WTC11 (cell line): ENCODE measurements at regions not wholly inside any gene's neighbourhood (a gene's known extent, or its start where the extent isn't known, plus 50 kb on each side); places are given as distances from the start of the nearest gene placed in this dataset.
A peak's percentile ranks its signal among the peaks of the same experiment; 100 is the strongest.

Experiments
- ATAC-seq: fragments of 200-7000 bp; cut with Tn5 transposase; 2 replicates; pipeline ENCODE4 v1.10.0; 2021; ENCODE audit warnings: mild to moderate bottlenecking, moderate library complexity
- CTCF ChIA-PET: fragments of 300-600 bp; sonication (Branson Sonifier 250); formaldehyde crosslinking; loops from one replicate; lab custom pipeline; 2021; ENCODE audit warnings: antibody characterized with exemption; lab: Charles Lee
- POLR2A ChIA-PET: fragments of 350-600 bp; sonication (Branson Sonifier 250); formaldehyde crosslinking; loops from one replicate; lab custom pipeline; 2021; ENCODE audit warnings: antibody characterized with exemption; lab: Charles Lee
- DNase-seq: peaks from one replicate; pipeline ENCODE4 v3.0.0; 2021; ENCODE audit warnings: low spot score
- H3K27ac Mint-ChIP-seq: 2 replicates; pipeline ENCODE4 v1.8.0; 2021; ENCODE audit warnings: mixed read lengths
- H3K27me3 Mint-ChIP-seq: 2 replicates; pipeline ENCODE4 v1.8.0; 2021; ENCODE audit warnings: low read depth, mild to moderate bottlenecking, moderate library complexity, mixed read lengths
- H3K36me3 Mint-ChIP-seq: 2 replicates; pipeline ENCODE4 v1.8.0; 2021; ENCODE audit warnings: mixed read lengths
- H3K4me1 Mint-ChIP-seq: 2 replicates; pipeline ENCODE4 v1.8.0; 2022; ENCODE audit warnings: mixed read lengths
- H3K4me3 Mint-ChIP-seq: 2 replicates; pipeline ENCODE4 v1.8.0; 2021; ENCODE audit warnings: mild to moderate bottlenecking, moderate library complexity, mixed read lengths
- H3K9me3 Mint-ChIP-seq: 2 replicates; pipeline ENCODE4 v1.8.0; 2021; ENCODE audit warnings: mixed read lengths
- AR ChIP-seq: fragments of 250-450 bp; sonication (Bioruptor Pico); IDR thresholded peaks from 2 replicates; pipeline ENCODE4 v1.9.0; 2021; ENCODE audit warnings: mild to moderate bottlenecking
- E2F1 ChIP-seq: sonication (generic); formaldehyde crosslinking; IDR thresholded peaks from 2 replicates; pipeline ENCODE4 v1.8.0; 2022; ENCODE audit warnings: mild to moderate bottlenecking, missing genetic modification reagents
- ESRRA ChIP-seq: sonication (generic); formaldehyde crosslinking; IDR thresholded peaks from 2 replicates; pipeline ENCODE4 v1.8.1; 2022; ENCODE audit warnings: mild to moderate bottlenecking, missing genetic modification reagents, borderline replicate concordance
- HMGXB4 ChIP-seq: sonication (generic); formaldehyde crosslinking; IDR thresholded peaks from 2 replicates; pipeline ENCODE4 v1.8.1; 2023; ENCODE audit warnings: mild to moderate bottlenecking, moderate library complexity, missing genetic modification reagents
- IRF1 ChIP-seq: sonication (generic); formaldehyde crosslinking; IDR thresholded peaks from 2 replicates; pipeline ENCODE4 v1.8.0; 2023; ENCODE audit warnings: missing genetic modification reagents
- JUN ChIP-seq: sonication (generic); formaldehyde crosslinking; IDR thresholded peaks from 2 replicates; pipeline ENCODE4 v1.8.0; 2023; ENCODE audit warnings: mild to moderate bottlenecking, missing genetic modification reagents
- MYBL2 ChIP-seq: sonication (generic); formaldehyde crosslinking; IDR thresholded peaks from 2 replicates; pipeline ENCODE4 v1.8.1; 2023; ENCODE audit warnings: mild to moderate bottlenecking, moderate library complexity, missing genetic modification reagents
- NFATC4 ChIP-seq: fragments of 250-450 bp; sonication (Bioruptor Pico); IDR thresholded peaks from 2 replicates; pipeline ENCODE4 v1.9.0; 2021; ENCODE audit warnings: mild to moderate bottlenecking
- TCF7 ChIP-seq: sonication (generic); formaldehyde crosslinking; IDR thresholded peaks from 2 replicates; pipeline ENCODE4 v1.8.0; 2022; ENCODE audit warnings: mild to moderate bottlenecking, low read depth, missing genetic modification reagents, moderate library complexity
- ZBTB21 ChIP-seq: sonication (generic); formaldehyde crosslinking; IDR thresholded peaks from 2 replicates; pipeline ENCODE4 v1.8.1; 2023; ENCODE audit warnings: mild to moderate bottlenecking, missing genetic modification reagents, borderline replicate concordance
- ZNF138 ChIP-seq: sonication (generic); formaldehyde crosslinking; conservative IDR thresholded peaks from 2 replicates; pipeline ENCODE4 v1.8.1; 2022; ENCODE audit warnings: mild to moderate bottlenecking, moderate library complexity, missing genetic modification reagents
- ZNF263 ChIP-seq: sonication (generic); formaldehyde crosslinking; IDR thresholded peaks from 2 replicates; pipeline ENCODE4 v1.8.1; 2022; ENCODE audit warnings: low read depth, mild to moderate bottlenecking, moderate library complexity, missing genetic modification reagents
- ZNF317 ChIP-seq: sonication (generic); formaldehyde crosslinking; IDR thresholded peaks from 2 replicates; pipeline ENCODE4 v1.8.1; 2023; ENCODE audit warnings: low read depth, mild to moderate bottlenecking, moderate library complexity, missing genetic modification reagents, borderline replicate concordance
- ZNF532 ChIP-seq: fragments of 250-450 bp; sonication (Bioruptor Pico); IDR thresholded peaks from 2 replicates; pipeline ENCODE4 v1.9.0; 2021; ENCODE audit warnings: mild to moderate bottlenecking, borderline replicate concordance

- TF ChIP-seq ZNF263, result no peak
Measured at GRCh38 chrX:38982370-38982769, 181.1 kb downstream of the MID1IP1 start (continued).

GRCh38 chrX:38982843-38983242 is 181.6 kb downstream of the MID1IP1 start:
- H3K4me1 Mint-ChIP-seq, result peaks cover 29% of the 10 kb centered on the region
- ChIA-PET POLR2A (no interaction called here), CTCF (interaction anchor here (1.1 kb wide), 1 partner anchor 169 kb away, joined by 5 read pairs; no protein-coding TSS in a partner anchor)
- DNase-seq (no peak), ATAC-seq (no peak)
- no peaks in the 10 kb centered on the region for H3K36me3 Mint-ChIP-seq
- H3K27me3 Mint-ChIP-seq, result no peaks in the 10 kb centered on the region
- H3K4me3 Mint-ChIP-seq, result no peak overlapping the region
- H3K27ac Mint-ChIP-seq, result no peak overlapping the region
- TF ChIP-seq ZNF532 (CRISPR knock-in tag) (no peak), ESRRA (CRISPR knock-in tag) (no peak), IRF1 (CRISPR knock-in tag) (no peak), E2F1 (no peak), TCF7 (CRISPR knock-in tag) (no peak), JUN (CRISPR knock-in tag) (no peak), NFATC4 (CRISPR knock-in tag) (no peak), AR (CRISPR knock-in tag) (no peak)
- H3K9me3 Mint-ChIP-seq, result no peaks in the 10 kb centered on the region

- peaks cover 29% of the 10 kb centered on the region for H3K4me1 Mint-ChIP-seq
- DNase-seq (no peak), ATAC-seq (peak; percentile 63)
- no peaks in the 10 kb centered on the region for H3K27me3 Mint-ChIP-seq
- ChIA-PET CTCF (no interaction called here), POLR2A (no interaction called here)
- no peak overlapping the region for H3K27ac Mint-ChIP-seq
- TF ChIP-seq ZNF317 (CRISPR knock-in tag), result no peak
- TF ChIP-seq ZNF138 (CRISPR knock-in tag), result no peak
- no peak for TF ChIP-seq ZBTB21 (CRISPR knock-in tag)
- TF ChIP-seq HMGXB4, result no peak
- no peak for TF ChIP-seq MYBL2 (CRISPR knock-in tag)
- TF ChIP-seq ESRRA (CRISPR knock-in tag), result no peak
- TF ChIP-seq, all 79 proteins: peak for 0
- no peaks in the 10 kb centered on the region for H3K9me3 Mint-ChIP-seq
- no peaks in the 10 kb centered on the region for H3K36me3 Mint-ChIP-seq
- no peak overlapping the region for H3K4me3 Mint-ChIP-seq
Measured at GRCh38 chrX:38985375-38985774, 184.1 kb downstream of the MID1IP1 start.
